MM.1S (cell line): ENCODE measurements at regions not wholly inside any gene's neighbourhood (a gene's known extent, or its start where the extent isn't known, plus 50 kb on each side); places are given as distances from the start of the nearest gene placed in this dataset.

ENCODE experiments used
- DNase-seq: peaks from one replicate; pipeline ENCODE4 v3.0.0-alpha.2; 2015
- H2AFZ ChIP-seq: fragments of 300-600 bp; sonication (generic); 2 replicates; pipeline ENCODE4 v1.6.0; 2016; ENCODE audit warnings: antibody characterized with exemption, low read length
- H3F3A ChIP-seq: fragments of 300-600 bp; sonication (generic); 2 replicates; pipeline ENCODE4 v1.6.1; 2016; ENCODE audit warnings: mild to moderate bottlenecking, antibody characterized with exemption, low read length, moderate library complexity, mixed read lengths; ENCODE audit not compliant: insufficient read depth
- H3K27ac ChIP-seq: fragments of 300-600 bp; sonication (generic); 2 replicates; pipeline ENCODE4 v1.5.1; 2016; ENCODE audit warnings: mild to moderate bottlenecking, low read length
- H3K27me3 ChIP-seq: fragments of 300-600 bp; sonication (generic); replicated peaks from 2 replicates; pipeline ENCODE4 v1.6.0; 2016; ENCODE audit warnings: low read length; ENCODE audit not compliant: insufficient read depth
- H3K36me3 ChIP-seq: fragments of 300-600 bp; sonication (generic); replicated peaks from 2 replicates; pipeline ENCODE4 v1.6.1; 2016; ENCODE audit warnings: mild to moderate bottlenecking, low read length, mixed read lengths; ENCODE audit not compliant: insufficient read depth
- H3K4me1 ChIP-seq: fragments of 300-600 bp; sonication (generic); 2 replicates; pipeline ENCODE4 v1.6.1; 2016; ENCODE audit warnings: low read length, mixed read lengths
- H3K4me2 ChIP-seq: fragments of 300-600 bp; sonication (generic); 2 replicates; pipeline ENCODE4 v1.6.0; 2016; ENCODE audit warnings: low read depth, low read length
- H3K4me3 ChIP-seq: fragments of 300-600 bp; sonication (generic); 2 replicates; pipeline ENCODE4 v1.5.1; 2016; ENCODE audit warnings: low read length, mixed read lengths
- H3K79me2 ChIP-seq: fragments of 300-600 bp; sonication (generic); 2 replicates; pipeline ENCODE4 v1.6.1; 2016; ENCODE audit warnings: mixed run types, low read length, mixed read lengths
- H3K9ac ChIP-seq: fragments of 300-600 bp; sonication (generic); 2 replicates; pipeline ENCODE4 v1.6.1; 2016; ENCODE audit warnings: low read length, mixed read lengths
- H3K9me2 ChIP-seq: fragments of 300-600 bp; sonication (generic); replicated peaks from 2 replicates; pipeline ENCODE4 v1.6.1; 2016; ENCODE audit warnings: mild to moderate bottlenecking, low read length, mixed read lengths; ENCODE audit not compliant: insufficient read depth
- H3K9me3 ChIP-seq: fragments of 300-600 bp; sonication (generic); replicated peaks from 2 replicates; pipeline ENCODE4 v1.6.1; 2016; ENCODE audit warnings: mild to moderate bottlenecking, low read length, mixed read lengths; ENCODE audit not compliant: insufficient read depth
- H4K20me1 ChIP-seq: fragments of 300-600 bp; sonication (generic); 2 replicates; pipeline ENCODE4 v1.6.1; 2016; ENCODE audit warnings: mild to moderate bottlenecking, low read length, moderate library complexity, mixed read lengths; ENCODE audit not compliant: insufficient read depth
- EZH2 ChIP-seq: fragments of 300-600 bp; sonication (generic); optimal IDR thresholded peaks from 2 replicates; pipeline ENCODE3; 2017; ENCODE audit warnings: low read depth, mild to moderate bottlenecking, antibody characterized with exemption, low read length, mixed read lengths
- EZH2phosphoT487 ChIP-seq: fragments of 300-600 bp; sonication (generic); IDR thresholded peaks from 2 replicates; pipeline ENCODE4 v1.6.1; 2018; ENCODE audit warnings: antibody characterized with exemption, low read length
- TF ChIP-seq, protein P1 (sequence below): fragments of 300-600 bp; sonication (generic); IDR thresholded peaks from 2 replicates; pipeline ENCODE4 v1.5.1; 2016; ENCODE audit warnings: antibody characterized with exemption, low read length, mixed read lengths

DNA sequence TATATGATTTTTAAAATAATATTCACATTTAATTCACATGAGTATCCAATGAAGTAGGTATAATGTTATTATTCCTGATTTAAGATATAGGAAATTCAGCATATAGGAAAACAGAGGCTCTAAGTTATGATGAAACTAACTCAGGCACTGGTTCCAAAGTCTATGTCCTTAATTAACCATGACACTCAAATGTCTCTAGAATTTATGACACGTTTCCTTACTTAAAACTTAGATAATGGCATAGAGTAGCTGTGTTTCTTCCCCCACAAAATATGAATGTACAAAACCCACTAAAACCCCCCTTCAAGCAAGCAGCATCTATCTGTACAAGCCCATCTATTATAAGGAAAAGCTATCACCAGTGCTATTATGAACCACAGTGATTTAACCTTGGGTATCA, 72.9 kb upstream of the CDK1 start:
- Histone ChIP-seq H3K9ac (no peak overlapping the region), H3F3A (no peaks in the 10 kb centered on the region), H3K79me2 (no peaks in the 10 kb centered on the region), H3K4me2 (no peak overlapping the region), H3K36me3 (no peaks in the 10 kb centered on the region), H3K4me3 (no peak overlapping the region), H2AFZ (no peak overlapping the region), H3K4me1 (no peaks in the 10 kb centered on the region), H4K20me1 (no peaks in the 10 kb centered on the region), H3K27me3 (no peaks in the 10 kb centered on the region), H3K9me3 (no peaks in the 10 kb centered on the region), H3K27ac (no peak overlapping the region), H3K9me2 (no peaks in the 10 kb centered on the region)
- DNase-seq, result no peak
- TF ChIP-seq EZH2, result no peak
- TF ChIP-seq EZH2phosphoT487, result no peak
- TF ChIP-seq, protein P1, sequence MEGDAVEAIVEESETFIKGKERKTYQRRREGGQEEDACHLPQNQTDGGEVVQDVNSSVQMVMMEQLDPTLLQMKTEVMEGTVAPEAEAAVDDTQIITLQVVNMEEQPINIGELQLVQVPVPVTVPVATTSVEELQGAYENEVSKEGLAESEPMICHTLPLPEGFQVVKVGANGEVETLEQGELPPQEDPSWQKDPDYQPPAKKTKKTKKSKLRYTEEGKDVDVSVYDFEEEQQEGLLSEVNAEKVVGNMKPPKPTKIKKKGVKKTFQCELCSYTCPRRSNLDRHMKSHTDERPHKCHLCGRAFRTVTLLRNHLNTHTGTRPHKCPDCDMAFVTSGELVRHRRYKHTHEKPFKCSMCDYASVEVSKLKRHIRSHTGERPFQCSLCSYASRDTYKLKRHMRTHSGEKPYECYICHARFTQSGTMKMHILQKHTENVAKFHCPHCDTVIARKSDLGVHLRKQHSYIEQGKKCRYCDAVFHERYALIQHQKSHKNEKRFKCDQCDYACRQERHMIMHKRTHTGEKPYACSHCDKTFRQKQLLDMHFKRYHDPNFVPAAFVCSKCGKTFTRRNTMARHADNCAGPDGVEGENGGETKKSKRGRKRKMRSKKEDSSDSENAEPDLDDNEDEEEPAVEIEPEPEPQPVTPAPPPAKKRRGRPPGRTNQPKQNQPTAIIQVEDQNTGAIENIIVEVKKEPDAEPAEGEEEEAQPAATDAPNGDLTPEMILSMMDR, result no peak

GRCh38 chr10:60704471-60704870, 73.8 kb upstream of the CDK1 start:
- H3K4me2 ChIP-seq, result no peak overlapping the region
- H3K36me3 ChIP-seq, result no peaks in the 10 kb centered on the region
- no peak for DNase-seq
- H3K9ac ChIP-seq, result no peak overlapping the region
- H3K79me2 ChIP-seq, result no peaks in the 10 kb centered on the region
- no peaks in the 10 kb centered on the region for H3K9me3 ChIP-seq
- no peaks in the 10 kb centered on the region for H3F3A ChIP-seq
- no peak overlapping the region for H3K4me3 ChIP-seq
- H4K20me1 ChIP-seq, result no peaks in the 10 kb centered on the region
- no peaks in the 10 kb centered on the region for H3K4me1 ChIP-seq
- H3K9me2 ChIP-seq, result no peaks in the 10 kb centered on the region
- TF ChIP-seq, protein P1, result no peak
- TF ChIP-seq EZH2, result no peak
- no peak overlapping the region for H2AFZ ChIP-seq
- H3K27ac ChIP-seq, result no peak overlapping the region
- H3K27me3 ChIP-seq, result no peaks in the 10 kb centered on the region

DNA sequence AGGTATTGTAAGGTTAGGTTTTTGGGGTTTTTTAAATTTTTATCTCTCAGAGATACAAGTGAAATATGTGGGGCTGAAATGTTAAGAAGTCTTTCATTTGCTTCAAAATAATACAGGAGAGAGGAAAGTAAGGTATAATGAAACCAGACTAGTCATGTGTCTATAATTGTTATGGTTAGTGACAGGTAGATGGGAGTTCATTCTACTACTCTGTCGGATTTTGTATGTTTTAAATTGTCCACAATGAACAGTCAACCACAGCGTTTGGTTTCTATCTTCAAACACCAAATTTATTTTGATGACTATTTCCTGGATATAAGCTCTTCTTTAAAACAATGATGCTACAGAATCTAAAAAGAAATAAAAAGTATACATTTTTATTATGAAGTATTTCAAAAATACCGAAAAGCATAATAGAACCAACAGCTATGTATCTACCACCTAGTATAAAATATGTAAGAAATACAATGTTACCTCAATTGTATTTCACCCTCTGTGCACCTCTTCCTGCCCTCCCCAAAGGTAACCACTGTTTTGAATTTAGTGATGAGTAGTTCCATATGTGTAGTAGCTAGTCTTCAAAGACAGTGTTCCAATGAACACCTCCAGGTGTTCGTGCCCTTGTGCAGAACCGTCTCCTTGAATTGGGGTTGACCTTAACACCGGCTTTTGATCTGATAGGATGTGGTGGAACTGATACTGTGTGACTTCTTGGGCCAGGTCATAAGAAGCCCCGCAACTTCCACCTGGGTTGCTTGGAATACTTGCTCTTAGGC, 74.8 kb upstream of the CDK1 start:
- Histone ChIP-seq H3K9ac (no peak overlapping the region), H3K4me3 (no peak overlapping the region), H3K9me2 (no peaks in the 10 kb centered on the region), H3K27me3 (no peaks in the 10 kb centered on the region), H3K9me3 (no peaks in the 10 kb centered on the region), H2AFZ (no peak overlapping the region), H4K20me1 (no peaks in the 10 kb centered on the region), H3K79me2 (no peaks in the 10 kb centered on the region), H3K4me2 (no peak overlapping the region), H3K4me1 (no peaks in the 10 kb centered on the region), H3K36me3 (no peaks in the 10 kb centered on the region), H3F3A (no peaks in the 10 kb centered on the region), H3K27ac (no peak overlapping the region)
- TF ChIP-seq, protein P1, result no peak
- no peak for TF ChIP-seq EZH2
- no peak for TF ChIP-seq EZH2phosphoT487
- no peak for DNase-seq
